Esophagus muscularis mucosa (tissue), 4 donors: ENCODE measurements at regions not wholly inside any gene's neighbourhood (a gene's known extent, or its start where the extent isn't known, plus 50 kb on each side); places are given as distances from the start of the nearest gene placed in this dataset.
A peak's percentile ranks its signal among the peaks of the same experiment; 100 is the strongest.

Experiments used
- DNase-seq: peaks from one replicate; pipeline ENCODE4 v3.0.0-alpha.2; 2017; ENCODE audit errors: extremely low spot score
- H3K27ac ChIP-seq, 4 donors: fragments of 200-600 bp; sonication (generic); replicated peaks in 1 of 4; 1 replicate in 3 of 4; 2 replicates in 1 of 4; pipeline ENCODE4 v1.5.1; 2016 to 2019; ENCODE audit warnings: mild to moderate bottlenecking in 1 of 4
- H3K27me3 ChIP-seq, 4 donors: fragments of 200-600 bp; sonication (generic); one replicate each; pipeline versions ENCODE4 v1.5.1 to v1.6.0; 2016 to 2019
- H3K36me3 ChIP-seq, 4 donors: fragments of 200-600 bp; sonication (generic); one replicate each; pipeline ENCODE4 v1.5.1; 2016 to 2019
- H3K4me1 ChIP-seq, 4 donors: fragments of 200-600 bp; sonication (generic); one replicate each; pipeline ENCODE4 v1.5.1; 2016 to 2019
- H3K4me3 ChIP-seq, 4 donors: fragments of 200-600 bp; sonication (generic); 1 replicate in 2 of 4; 2 replicates in 2 of 4; pipeline ENCODE4 v1.5.1; 2016 to 2019; ENCODE audit warnings: mild to moderate bottlenecking in 4 of 4, moderate library complexity in 1 of 4
- H3K9me3 ChIP-seq, 4 donors: fragments of 200-600 bp; sonication (generic); 1 replicate in 3 of 4; 2 replicates in 1 of 4; pipeline ENCODE4 v1.5.1; 2016 to 2019
- CTCF ChIP-seq, 3 experiments: fragments of 200-600 bp in 2 of 3; fragments of 450-650 bp in 1 of 3; sonication (generic) in 2 of 3; IDR thresholded peaks; one replicate each; pipeline ENCODE4 v1.5.1; 2017 to 2019; ENCODE audit warnings: antibody characterized with exemption in 3 of 3, mild to moderate bottlenecking in 2 of 3, moderate library complexity in 1 of 3
- EP300 ChIP-seq: sonication (generic); formaldehyde crosslinking; IDR thresholded peaks from one replicate; pipeline ENCODE4 v1.6.1; 2017; ENCODE audit warnings: antibody characterized with exemption
- POLR2A ChIP-seq: fragments of 450-650 bp; IDR thresholded peaks from one replicate; pipeline ENCODE4 v1.6.1; 2017; ENCODE audit warnings: antibody characterized with exemption, moderate library complexity, mild to moderate bottlenecking, low read depth
- POLR2AphosphoS5 ChIP-seq, 2 donors: sonication (generic); formaldehyde crosslinking; IDR thresholded peaks; one replicate each; pipeline ENCODE4 v1.6.1; 2017; ENCODE audit warnings: antibody characterized with exemption in 2 of 2
- WGBS: methylation state at CpG from one replicate; pipeline ENCODE4 v1.1.5; 2018; 5-methylcytosine and 5-hydroxymethylcytosine counted together
- intact Hi-C: fragments of 100-400 bp; cut with DNase I; formaldehyde crosslinking; loops from one replicate; pipeline ENCODE4 v1.15.1; 2023

- Histone ChIP-seq H3K36me3 (no peaks in the 10 kb centered on the region), H3K27me3 (no peaks in the 10 kb centered on the region), H3K4me3 (no peak overlapping the region), H3K27ac (no peak overlapping the region), H3K4me1 (no peaks in the 10 kb centered on the region), H3K9me3 (no peaks in the 10 kb centered on the region)
- no peak for DNase-seq
- intact Hi-C loops: no loop called here
- WGBS: 68% methylated on average over 2 of the region's 2 CpGs
- no peak for TF ChIP-seq POLR2AphosphoS5 (IDR thresholded peaks at IDR 0.05)
- TF ChIP-seq POLR2A: no peak
- TF ChIP-seq EP300: no peak
- TF ChIP-seq CTCF (IDR thresholded peaks at IDR 0.05): no peak
Observed at GRCh38 chr14:45621731-45622130, 368.7 kb upstream of the MIS18BP1 start.

GRCh38 chr14:45619831-45620230 is 366.8 kb upstream of the MIS18BP1 start:
- intact Hi-C loops: no loop called here
- WGBS: 77% methylated on average over 4 of the region's 4 CpGs
- Histone ChIP-seq H3K36me3 (no peaks in the 10 kb centered on the region), H3K9me3 (no peaks in the 10 kb centered on the region), H3K27ac (no peak overlapping the region), H3K4me1 (no peaks in the 10 kb centered on the region), H3K27me3 (no peaks in the 10 kb centered on the region), H3K4me3 (no peak overlapping the region)
- TF ChIP-seq POLR2AphosphoS5 (IDR thresholded peaks at IDR 0.05): no peak
- no peak for TF ChIP-seq POLR2A
- TF ChIP-seq EP300: no peak
- no peak for TF ChIP-seq CTCF (IDR thresholded peaks at IDR 0.05)
- no peak for DNase-seq

GRCh38 chr14:45610318-45610717 is 357.3 kb upstream of the MIS18BP1 start:
- no peak for DNase-seq
- no peaks in the 10 kb centered on the region for H3K9me3 ChIP-seq
- TF ChIP-seq POLR2A (no peak), CTCF (IDR thresholded peaks at IDR 0.05) (peak; percentile 22 to 52 (median 29))
- no peak overlapping the region for H3K4me3 ChIP-seq
- no peak overlapping the region for H3K27ac ChIP-seq
- intact Hi-C loops: no loop called here
- peaks cover 0 to 14% (median 0%) of the 10 kb centered on the region in 4 donors for H3K4me1 ChIP-seq
- H3K27me3 ChIP-seq: no peaks in the 10 kb centered on the region
- WGBS: 79% methylated on average over 1 of the region's 1 CpG
- H3K36me3 ChIP-seq: no peaks in the 10 kb centered on the region

GRCh38 chr14:45587142-45587541 is 334.1 kb upstream of the MIS18BP1 start:
- WGBS: 49% methylated on average over 3 of the region's 3 CpGs
- peaks cover 0 to 11% (median 3%) of the 10 kb centered on the region in 4 donors for H3K9me3 ChIP-seq
- no peaks in the 10 kb centered on the region for H3K36me3 ChIP-seq
- DNase-seq: no peak
- no peak for TF ChIP-seq POLR2AphosphoS5 (IDR thresholded peaks at IDR 0.05)
- no peak for TF ChIP-seq POLR2A
- no peak for TF ChIP-seq CTCF (IDR thresholded peaks at IDR 0.05)
- no peak for TF ChIP-seq EP300
- no peak overlapping the region for H3K4me3 ChIP-seq
- no peak overlapping the region for H3K27ac ChIP-seq
- H3K27me3 ChIP-seq: no peaks in the 10 kb centered on the region
- H3K4me1 ChIP-seq: peaks cover 0 to 5% (median 0%) of the 10 kb centered on the region in 4 donors
- intact Hi-C loops: no loop called here

- intact Hi-C loops: no loop called here
- Histone ChIP-seq H3K4me3 (no peak overlapping the region), H3K36me3 (no peaks in the 10 kb centered on the region), H3K9me3 (no peaks in the 10 kb centered on the region), H3K27ac (no peak overlapping the region), H3K27me3 (no peaks in the 10 kb centered on the region), H3K4me1 (no peaks in the 10 kb centered on the region)
- DNase-seq: no peak
- TF ChIP-seq POLR2AphosphoS5 (IDR thresholded peaks at IDR 0.05) (no peak), CTCF (IDR thresholded peaks at IDR 0.05) (no peak), POLR2A (no peak), EP300 (no peak)
- 89% methylated on average over 5 of the region's 5 CpGs for WGBS
Observed at GRCh38 chr14:45559626-45560025, 306.6 kb upstream of the MIS18BP1 start.
